Fibroblast of skin of right quadriceps (primary cell): ENCODE measurements at regions not wholly inside any gene's neighbourhood (a gene's known extent, or its start where the extent isn't known, plus 50 kb on each side); places are given as distances from the start of the nearest gene placed in this dataset.
A peak's percentile ranks its signal among the peaks of the same experiment; 100 is the strongest.
"Not testable (repeated sequence)": the region's sequence is repeated elsewhere in the genome, so short reads cannot be mapped to it uniquely, and the experiment has no call there.

Experiments
- DNase-seq: peaks from one replicate; pipeline ENCODE4 v3.0.0-alpha.2; 2013

DNA sequence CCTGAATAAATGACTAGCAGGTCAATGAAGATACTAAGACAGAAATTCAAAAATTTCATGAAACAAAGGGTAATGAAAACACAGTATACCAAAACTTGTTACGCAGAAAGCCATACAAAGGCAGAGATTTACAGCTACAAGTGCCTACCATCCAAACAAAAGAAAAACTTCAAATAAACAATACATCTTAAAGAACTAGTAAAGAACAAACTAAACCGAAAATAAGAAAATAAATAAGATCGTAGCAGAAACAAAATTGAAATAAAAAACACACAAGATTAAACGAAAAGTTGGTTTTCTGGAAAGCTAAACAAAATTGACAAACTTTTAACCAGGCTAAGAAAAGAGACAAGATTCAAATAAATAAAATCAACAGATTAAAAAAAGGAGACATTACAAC is 51.5 kb downstream of the VPREB1 start:
- DNase-seq = not testable (repeated sequence)

DNA sequence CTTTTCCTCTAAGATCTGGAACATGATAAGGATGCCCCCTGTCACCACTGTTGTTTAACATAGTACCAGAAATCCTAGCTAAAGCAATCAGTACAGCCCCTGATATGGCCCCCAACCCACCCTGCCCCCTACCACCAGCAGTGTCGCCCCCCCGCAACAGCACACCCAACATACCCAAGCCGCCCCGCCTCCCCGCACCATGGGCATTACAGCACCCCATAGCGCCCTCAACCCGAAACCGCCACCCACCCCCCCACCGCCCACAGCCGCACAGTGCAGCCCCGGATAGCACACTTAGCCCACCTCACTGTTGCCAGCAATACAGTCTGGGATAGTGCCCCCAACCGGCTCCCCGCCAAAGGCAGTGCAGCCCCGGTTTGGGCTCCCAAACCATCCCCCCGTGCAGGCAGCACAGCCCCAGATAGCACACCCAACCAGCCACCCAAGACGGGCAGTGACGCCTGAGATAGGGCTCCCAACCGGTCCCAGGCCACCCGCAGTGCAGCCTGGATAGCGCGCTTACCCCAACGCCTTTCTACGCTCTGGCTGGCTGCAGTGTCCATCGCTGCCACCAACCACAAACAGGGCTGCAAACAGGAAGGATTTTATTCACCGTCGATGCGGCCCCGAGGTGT is 52.7 kb downstream of the VPREB1 start:
- not testable (repeated sequence) for DNase-seq

DNA sequence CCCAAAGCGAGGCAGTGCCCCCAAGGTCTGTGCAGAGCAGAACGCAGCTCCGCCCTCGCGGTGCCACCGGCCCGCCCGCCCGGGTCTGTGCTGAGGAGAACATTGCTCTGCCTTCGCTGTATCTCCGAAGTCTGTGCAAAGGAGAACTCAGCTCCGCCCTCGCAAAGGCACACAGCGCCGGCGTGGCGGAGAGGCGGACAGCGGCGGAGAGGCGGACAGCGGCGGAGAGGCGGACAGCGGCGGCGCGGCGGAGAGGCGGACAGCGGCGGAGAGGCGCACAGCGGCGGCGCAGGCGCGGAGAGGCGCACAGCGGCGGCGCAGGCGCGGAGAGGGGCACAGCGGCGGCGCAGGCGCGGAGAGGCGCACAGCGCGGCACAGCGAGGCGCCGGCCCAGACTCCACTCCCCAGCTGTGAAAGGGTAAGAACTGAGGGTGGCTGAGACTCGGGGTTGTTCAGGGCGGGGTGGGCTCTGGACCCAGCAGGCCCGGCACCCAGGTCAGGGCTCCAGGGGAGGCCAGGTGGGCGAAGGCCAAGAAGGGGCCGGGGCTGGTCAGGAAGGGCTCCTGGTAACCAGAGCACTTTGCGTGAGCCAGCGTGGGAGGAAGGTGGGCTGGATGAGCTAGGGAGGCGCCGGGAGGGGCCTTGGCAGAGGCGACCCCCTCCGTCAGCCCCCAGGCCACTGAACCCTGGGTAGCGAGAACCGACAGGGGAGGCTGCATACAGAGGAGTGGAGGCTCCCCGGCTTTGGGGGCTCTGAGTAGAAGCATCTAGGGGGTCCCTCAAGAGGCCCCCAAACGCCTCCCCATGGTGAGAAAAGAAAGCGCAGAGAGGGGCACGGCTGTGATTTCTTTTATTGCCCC is 53.4 kb downstream of the VPREB1 start:
- peak; percentile 52 for DNase-seq

DNA sequence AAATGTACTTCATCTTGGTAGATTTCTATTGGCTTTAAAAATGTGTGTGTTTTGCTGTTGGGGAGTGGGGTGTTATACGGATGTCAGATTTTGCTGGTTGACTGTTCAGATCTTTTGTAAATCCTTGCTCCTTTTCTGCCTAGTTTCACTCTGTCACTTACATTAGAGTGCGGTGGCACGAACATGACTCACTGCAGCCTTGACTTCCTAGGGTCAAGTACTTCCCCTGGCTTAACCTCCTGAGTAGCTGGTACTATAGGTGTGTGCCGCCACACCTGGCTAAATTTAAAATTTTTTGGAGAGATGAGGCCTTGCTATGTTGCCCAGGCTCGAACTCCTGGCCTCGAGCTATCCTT is 54.0 kb downstream of the VPREB1 start:
- not testable (repeated sequence) for DNase-seq

DNA sequence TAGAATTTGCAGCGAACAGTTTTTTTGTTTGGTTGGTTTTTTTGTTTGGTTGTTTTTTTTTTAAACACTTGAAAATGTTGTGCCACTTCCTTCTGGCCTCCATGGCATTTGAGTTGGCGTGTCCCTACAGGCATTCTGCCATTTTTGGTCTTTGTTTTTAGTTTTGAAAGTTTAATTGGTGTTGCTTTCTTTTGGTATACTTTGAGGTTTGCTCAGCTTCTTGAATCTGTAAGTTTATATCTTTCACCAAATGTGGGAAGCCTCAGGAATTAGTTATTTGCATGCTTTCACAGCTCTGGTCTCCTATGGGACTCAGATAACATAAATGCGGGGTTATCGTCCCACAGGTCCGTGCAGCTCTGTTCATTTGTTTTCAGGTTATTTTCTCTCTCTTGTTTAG is 55.9 kb downstream of the VPREB1 start:
- not testable (repeated sequence) for DNase-seq

DNA sequence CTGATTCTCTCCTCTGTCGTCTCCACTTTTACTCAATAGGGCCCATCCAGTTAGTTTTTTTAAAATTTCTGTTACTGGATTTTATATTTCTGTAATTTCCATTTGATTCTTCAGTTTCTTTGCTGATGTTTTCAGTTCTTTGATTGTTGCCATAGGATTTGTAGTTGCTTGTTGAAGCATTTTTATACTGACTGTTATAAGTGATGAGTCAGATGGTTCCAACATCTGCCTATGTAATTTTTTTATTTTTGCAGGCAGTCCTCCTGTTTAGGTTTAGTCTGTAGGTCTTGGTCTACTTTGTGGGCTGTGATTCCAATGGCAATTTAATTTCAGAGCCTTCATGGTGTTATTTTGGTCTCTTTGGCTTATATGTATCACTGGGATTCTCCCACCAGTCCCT is 56.4 kb downstream of the VPREB1 start:
- DNase-seq = not testable (repeated sequence)

DNA sequence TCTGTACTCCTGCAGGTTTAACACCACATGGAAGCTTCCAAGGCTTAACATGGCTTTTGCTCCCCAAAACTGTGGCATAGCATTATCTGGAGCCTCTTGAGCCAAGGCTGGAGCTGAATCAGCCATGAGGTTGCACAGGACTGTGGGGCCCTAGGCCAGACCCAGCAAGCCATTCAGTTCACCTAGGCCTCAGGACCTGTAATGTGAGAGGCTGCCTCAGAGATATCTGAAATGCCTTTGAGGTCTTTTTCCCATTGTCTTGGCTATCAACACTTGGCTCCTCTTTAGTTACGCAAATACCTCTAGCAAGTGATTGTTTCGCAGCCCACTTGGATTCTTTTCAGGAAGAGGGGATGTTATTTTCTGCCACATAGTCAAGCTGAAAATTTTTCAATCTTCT is 72.0 kb downstream of the VPREB1 start:
- no peak for DNase-seq

DNA sequence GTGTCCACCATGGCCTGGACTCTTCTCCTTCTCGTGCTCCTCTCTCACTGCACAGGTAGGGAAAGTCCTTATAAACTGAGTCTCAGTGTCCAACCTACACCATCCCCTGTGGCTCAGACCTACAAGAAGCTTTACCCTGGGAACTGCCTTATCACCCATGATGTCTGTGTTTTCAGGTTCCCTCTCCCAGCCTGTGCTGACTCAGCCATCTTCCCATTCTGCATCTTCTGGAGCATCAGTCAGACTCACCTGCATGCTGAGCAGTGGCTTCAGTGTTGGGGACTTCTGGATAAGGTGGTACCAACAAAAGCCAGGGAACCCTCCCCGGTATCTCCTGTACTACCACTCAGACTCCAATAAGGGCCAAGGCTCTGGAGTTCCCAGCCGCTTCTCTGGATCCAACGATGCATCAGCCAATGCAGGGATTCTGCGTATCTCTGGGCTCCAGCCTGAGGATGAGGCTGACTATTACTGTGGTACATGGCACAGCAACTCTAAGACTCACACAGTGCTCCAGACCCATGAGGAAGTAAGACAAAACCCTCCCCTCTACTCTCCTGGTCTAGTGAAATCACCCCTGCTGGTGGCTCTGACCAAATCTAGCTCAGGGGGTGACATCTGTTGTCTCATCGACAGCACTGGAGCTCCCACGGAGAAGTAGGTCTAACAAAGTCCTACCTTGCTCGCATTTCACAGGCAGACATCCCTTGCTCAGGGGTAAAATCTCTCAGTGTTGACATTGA is 74.3 kb downstream of the VPREB1 start:
- no peak for DNase-seq

DNA sequence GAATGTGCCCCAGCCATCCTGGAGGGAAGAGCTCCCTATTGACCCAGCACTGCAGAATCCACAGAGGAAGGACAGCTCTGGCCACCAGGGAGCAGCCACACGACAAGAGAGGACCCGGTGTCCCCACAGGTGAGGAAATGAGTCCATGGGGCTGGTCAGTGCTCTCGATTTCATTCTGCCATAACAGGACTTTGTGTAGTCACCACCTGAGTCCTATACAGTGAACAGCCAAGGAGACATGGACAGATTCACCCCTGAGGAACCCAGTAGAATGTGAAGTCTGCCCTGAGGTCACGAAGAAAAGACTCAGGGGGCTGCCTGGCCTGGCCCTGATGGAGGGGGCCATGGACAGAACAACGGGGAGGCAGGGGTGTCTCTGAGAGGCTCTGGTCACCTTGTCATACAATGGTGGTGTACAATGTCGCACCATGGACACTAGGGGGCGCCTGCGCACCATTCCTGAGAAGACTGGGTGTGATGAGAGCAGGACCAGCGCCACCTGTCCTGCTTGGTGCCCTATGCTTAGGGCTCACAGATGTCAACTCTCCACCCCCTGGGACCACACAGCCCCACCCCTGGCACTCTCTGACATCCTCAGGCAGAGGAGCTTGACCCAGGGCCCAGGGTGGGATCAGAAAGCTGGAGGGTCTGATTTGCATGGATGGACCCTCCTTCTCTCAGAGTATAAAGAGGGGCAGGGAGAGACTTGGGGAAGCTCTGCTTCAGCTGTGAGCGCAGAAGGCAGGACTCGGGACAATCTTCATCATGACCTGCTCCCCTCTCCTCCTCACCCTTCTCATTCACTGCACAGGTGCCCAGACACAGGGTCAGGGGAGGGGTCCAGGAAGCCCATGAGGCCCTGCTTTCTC is 77.4 kb downstream of the VPREB1 start:
- peak; percentile 53 for DNase-seq

DNA sequence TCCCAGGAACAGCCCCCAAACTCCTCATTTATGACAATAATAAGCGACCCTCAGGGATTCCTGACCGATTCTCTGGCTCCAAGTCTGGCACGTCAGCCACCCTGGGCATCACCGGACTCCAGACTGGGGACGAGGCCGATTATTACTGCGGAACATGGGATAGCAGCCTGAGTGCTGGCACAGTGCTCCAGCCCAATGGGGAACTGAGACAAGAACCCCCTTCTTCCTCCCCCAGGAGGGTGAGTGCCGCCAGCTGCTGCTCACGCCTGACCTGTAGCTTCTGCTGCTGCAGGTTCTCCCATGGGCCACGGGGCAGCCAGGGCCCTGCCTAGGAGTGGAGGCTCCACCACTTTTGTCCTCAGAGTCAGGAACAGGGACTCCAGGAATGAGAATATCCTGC is 78.2 kb downstream of the VPREB1 start:
- DNase-seq = no peak

DNA sequence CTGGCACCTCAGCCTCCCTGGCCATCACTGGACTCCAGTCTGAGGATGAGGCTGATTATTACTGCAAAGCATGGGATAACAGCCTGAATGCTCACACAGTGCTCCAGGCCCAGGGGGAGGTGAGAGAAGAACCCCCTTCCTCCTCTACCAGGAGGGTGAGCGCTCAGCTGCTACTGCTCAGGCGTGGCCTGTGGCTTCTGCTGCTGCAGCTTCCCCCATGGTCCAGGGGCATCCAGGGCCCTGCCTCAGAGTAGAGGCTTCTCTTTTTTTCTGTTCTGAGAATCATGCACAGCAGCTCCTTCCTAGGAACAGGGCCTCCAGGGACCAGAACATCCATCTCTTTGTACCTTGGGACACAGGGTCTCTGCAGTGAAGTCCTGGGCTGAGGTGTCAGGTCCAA is 83.1 kb downstream of the VPREB1 start:
- DNase-seq = no peak

DNA sequence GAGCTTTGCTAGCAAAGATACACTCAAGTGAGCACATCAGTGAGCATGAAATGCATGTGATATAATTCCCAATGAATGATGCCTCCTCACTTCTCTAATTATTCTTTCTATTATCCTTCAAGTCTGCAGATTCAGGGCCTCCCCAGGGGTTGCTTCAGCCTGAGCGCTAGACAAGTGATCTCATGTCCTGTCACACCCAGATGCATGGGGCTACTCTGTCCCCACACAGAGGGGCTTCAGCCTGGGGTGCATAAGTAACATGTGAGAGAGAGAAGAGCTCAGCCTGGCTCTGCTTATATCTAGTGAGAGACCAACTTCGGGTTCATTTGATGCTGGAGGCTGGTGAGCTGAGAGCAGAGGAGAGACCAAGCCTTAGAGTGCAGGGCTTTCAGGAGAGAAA is 85.2 kb downstream of the VPREB1 start:
- DNase-seq = no peak

DNA sequence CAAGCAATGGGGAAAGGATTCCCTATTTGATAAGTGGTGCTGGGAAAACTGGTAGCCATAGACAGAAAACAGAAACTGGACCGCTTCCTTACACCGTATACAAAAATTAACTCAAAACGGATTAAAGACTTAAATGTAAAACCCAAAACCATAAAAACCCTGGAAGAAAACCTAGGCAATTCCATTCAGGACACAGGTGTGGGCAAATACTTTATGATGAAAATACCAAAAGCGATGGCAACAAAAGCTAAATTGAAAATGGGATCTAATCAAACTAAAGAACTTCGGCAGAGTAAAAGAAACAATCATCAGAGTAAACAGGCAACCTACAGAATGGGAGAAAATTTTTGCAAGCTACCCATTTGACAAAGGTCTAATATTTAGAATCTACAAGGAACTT is 91.1 kb downstream of the VPREB1 start:
- DNase-seq = not testable (repeated sequence)

DNA sequence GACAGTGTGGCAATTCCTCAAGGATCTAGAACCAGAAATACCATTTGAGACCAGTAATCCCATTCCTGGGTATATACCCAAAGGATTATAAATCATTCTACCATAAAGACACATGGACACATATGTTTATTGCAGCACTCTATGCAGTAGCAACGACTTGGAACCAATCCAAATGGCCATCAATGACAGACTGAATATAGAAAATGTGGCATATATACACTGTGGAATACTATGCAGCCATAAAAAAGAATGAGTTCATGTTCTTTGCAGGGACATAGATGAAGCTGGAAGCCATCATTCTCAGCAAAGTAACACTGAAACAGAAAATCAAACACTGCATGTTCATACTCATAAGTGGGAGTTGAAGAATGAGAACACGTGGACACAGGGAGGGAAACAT is 91.7 kb downstream of the VPREB1 start:
- DNase-seq = not testable (repeated sequence)

DNA sequence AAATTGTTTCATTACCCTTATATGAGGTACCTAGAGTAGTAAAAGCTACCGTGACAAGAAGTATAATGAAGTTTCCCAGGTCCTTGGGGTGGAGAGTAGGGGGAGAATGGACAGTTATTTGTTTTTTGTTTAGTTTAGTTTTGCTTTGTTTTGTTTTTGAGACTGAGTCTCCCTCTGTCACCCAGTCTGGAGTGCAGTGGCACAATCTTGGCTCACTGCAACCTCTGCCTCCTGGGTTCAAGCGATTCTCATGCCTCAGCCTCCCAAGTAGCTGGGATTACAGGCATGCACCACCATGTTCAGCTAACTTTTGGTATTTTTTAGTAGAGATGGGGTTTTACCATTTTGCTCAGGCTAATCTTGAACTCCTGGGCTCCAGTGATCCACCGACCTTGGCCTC is 94.2 kb downstream of the VPREB1 start:
- not testable (repeated sequence) for DNase-seq

DNA sequence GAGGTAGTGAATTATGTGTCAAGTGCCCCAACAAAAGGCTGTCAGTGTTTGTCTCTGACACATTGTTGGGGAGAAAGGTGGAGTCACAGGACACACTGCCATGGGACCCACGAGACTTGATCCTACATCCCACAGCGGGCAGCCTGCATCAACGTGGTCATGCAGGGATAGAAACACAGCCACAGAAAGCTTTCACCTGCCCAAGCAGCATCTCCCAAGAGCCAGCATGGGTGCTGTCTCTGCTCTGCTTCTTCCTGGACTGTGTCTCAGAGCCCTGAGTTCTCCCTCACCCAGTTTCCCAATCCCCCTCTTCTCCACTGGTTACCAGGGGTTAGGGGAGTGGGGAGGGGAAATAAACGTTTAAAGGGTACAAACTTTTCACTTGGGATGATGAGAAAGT is 97.2 kb downstream of the VPREB1 start:
- DNase-seq = no peak

DNA sequence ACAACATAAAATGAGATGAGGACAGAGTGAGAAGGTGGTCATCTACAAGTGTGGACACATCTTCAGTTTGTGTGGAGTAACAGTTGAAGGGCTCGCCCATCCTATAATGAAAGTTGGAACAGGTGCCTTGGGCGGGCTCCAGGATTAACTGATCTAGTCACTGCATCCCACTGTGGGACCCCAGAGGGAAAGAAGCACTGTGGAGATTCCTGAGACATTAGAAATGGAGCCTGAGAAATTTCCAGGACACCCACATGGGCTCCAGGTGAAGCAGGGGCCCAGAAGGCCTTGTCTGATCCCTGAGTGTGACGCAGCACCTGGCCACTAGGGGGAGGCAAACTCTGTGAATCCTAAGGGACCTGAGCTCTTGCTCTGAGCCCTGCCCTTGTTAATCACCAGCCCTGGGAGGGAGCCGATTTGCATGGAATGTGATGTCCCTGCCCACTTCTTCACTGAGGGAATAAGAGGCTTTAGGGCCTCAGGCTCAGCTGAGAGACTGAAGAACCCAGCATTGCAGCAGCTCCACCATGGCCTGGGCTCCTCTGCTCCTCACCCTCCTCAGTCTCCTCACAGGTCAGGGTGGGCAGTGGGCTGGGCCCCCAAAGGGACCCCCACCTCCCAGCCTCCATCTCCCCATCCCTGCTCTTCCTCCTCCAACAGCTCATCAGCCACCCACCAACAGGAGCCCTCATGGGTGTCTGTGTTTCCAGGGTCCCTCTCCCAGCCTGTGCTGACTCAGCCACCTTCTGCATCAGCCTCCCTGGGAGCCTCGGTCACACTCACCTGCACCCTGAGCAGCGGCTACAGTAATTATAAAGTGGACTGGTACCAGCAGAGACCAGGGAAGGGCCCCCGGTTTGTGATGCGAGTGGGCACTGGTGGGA is 98.4 kb downstream of the VPREB1 start:
- DNase-seq = peak; percentile 13

DNA sequence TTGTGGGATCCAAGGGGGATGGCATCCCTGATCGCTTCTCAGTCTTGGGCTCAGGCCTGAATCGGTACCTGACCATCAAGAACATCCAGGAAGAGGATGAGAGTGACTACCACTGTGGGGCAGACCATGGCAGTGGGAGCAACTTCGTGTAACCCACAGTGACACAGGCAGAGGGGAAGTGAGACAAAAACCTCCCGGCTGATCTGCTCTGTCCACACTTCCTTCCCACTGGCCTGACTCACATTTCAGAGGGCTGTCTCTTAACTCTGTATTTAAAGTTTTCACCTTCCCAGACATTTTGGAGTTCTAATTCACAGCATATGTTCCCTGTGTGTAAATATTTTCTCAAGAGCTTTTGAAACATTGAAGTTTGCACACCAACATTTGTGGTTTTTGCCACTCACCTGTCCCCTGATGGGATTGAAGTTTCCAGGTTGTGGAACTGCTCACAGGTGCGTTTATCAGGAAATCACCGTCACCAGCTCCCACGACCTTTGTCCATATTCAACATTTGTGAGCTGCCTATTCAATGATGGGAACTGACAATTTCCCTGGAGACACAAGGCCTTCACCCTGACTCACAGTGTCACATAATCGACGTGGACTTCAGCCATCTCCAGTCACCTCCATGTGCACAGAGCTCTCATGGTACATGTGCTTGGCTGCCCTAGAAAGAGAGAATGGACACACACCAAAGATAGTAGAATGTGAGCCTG is 99.2 kb downstream of the VPREB1 start:
- DNase-seq = no peak

DNA sequence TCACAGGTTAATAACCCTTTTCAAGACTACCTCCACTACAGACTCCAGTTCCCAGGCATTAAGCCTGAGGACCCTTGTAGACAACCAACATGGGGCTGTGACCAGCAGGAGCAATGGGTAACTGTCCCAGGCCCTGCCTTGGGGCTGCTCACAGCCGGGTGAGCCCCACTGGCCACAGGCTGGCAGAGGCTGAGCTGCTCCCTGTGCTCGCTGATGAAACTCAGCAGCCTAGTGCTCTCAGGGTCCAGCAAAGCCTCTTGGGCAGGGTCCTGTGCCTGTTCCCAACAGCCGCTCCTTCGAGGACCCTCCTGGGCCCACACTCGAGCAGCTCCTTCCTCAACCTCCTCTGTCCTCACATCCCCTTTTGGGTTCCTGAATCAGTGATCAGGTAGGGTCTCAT is 99.8 kb downstream of the VPREB1 start:
- no peak for DNase-seq

DNA sequence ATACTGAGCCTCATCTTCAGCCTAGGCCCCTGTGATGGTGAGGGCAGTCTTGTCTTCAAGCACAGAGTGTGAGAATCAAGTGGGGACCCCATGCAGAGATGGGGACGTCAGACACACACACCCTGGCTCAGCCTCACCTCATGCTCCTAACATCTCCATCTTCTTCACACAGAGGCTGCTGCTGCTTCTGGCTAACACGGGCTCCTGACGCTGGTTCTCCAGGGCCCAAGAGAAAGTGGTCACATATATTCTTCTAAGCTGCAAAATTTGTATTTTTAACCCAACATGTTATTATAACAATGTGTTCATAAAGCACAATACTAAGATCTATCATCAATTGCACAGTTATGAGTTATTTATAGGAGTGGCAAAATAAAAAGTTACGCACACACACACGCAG is 101.2 kb downstream of the VPREB1 start:
- DNase-seq = no peak
